ENCODE measurements at regions not wholly inside any gene's neighbourhood (a gene's known extent, or its start where the extent isn't known, plus 50 kb on each side); places are given as distances from the start of the nearest gene placed in this dataset.
"Not testable (repeated sequence)": the region's sequence is repeated elsewhere in the genome, so short reads cannot be mapped to it uniquely, and the experiment has no call there.

DNA sequence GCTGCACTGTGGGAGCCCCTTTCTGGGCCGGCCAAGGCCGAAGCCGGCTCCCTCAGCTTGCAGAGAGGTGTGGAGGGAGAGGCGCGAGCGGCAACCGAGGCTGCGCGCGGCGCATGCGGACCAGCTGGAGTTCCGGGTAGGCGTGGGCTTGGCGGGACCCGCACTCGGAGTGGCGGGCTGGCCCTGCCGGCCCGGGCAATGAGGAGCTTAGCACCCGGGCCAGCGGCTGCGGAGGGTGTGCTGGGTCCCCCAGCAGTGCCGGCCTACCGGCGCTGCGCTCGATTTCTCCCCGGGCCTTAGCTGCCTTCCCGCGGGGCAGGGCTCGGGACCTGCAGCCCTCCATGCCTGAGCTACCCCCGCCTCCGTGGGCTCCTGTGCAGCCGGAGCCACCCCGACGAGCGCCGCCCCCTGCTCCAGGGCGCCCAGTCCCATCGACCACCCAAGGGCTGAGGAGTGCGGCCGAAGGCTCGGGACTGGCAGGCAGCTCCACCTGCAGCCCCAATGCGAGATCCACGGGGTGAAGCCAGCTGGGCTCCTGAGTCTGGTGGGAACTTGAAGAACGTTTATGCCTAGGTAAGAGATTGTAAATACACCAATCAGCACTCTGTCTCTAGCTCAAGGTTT, 777.9 kb downstream of the CDH11 start:
- DNase-seq = not testable (repeated sequence)

DNA sequence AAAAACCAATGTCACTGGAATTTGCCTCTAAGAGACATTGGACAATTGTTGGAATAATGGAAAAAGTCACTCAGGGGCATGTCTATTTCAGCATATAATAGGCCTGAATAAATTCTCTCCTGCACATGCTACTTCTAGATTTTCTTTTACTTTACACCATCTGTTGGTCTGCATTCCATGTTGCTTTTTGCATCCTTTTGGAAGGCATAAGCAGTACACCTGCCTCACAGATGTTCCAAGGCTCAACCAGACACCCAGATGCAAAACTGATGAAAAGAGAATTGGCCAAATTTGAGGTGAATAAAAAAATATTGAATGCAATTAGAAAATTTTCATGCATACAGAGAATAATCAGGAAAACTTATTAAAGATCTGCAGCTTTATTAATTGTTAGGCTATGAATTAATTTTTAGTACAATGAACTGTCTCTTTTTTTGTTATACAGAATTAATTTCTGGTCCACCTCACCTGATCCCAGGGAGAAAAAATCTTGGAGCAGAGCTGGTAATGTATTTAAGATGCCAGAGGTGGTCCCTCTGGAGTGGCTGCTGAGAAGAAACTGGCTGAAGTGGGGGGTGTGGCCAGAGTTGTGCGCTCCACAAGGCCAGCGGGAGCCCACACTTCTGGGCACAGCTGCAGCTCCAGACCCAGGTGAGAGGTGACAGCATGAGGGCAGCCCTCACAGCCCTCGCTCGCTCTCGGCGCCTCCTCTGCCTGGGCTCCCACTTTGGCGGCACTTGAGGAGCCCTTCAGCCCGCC, 778.6 kb downstream of the CDH11 start:
- no peak for DNase-seq

DNA sequence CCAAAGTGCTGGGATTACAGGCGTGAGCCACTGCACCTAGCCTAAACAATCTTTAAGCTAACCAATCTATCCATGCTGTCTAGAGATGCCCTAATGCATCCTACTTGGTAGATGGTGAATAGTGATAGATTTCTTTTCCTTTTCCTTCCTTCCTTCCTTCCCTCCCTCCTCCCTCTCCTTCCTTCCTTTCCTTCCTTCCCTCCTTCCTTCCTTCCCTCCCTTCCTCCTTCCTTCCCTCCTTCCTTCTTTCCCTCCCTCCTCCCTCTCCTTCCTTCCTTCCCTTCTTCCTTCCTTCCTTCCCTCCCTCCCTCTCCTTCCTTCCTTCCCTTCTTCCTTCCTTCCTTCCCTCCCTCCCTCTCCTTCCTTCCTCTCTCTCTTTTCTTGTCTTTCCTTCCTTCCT, 780.5 kb downstream of the CDH11 start:
- not testable (repeated sequence) for DNase-seq

DNA sequence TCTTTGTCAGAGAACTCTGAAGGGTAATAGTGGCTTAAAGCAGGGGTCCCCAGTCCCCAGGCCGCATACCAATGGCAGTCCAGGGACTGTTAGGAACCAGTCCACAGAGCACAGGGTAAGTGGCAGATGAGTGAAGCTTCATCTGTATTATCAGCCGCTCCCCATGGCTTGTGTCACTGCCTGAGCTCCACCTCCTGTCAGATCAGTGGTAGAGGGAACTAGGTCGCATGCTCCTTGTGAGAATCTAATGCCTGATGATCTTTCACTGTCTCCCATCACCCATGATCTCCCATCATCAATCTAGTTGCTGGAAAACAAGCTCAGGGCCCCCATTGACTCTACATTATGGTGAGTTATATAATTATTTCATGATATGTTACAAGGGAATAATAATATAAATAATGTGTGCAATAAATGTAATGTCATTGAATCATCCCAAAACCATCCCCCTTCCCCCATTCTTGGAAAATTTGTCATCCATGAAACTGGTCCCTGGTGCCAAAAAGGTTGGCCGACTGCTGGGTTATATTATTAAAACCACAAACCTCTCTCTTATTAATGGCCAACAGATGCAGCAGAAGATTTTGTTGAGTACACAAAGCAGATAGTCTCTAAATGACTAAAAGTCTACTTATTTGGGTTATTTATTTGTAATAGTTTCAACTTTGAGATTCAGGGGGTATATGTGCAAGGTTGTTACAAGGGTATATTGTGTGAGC, 782.7 kb downstream of the CDH11 start:
- DNase-seq = no peak

DNA sequence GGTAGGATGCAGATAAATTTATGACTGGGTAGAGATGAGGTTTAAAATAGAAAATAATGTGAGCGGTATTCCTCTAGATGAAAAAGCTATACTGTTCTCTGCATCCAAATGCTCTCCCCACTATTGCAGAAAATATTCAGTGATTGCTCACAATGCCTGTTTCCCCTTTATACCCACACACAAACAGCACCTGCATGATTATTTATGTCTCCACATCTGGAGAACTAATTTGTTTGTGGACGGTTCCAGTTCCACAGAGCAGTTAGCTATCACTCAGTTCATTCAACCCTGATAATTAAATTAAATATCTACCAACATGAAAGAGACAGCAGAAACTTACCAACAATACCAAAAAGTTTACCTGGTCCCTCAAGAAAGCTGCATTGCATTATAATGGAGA, 800.0 kb downstream of the CDH11 start:
- DNase-seq = no peak

DNA sequence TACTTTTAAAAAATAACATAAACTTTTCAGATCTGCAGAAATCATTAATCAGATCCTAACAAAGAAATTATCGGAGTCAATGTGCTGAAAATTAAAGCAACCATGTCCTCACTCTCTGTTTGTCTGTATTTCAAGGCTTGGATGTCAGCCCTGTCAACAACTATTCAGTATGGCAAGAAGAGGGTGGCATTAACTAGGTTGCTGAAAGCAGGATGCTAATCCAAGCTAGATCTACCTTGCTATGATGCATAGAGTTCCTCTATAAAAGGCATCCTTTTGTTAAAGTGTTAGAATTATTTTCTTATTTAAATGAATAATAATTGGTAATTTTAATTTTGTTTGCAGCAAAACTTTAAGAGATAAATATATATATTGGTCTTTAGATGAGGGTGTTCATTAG, 800.8 kb downstream of the CDH11 start:
- no peak for DNase-seq

DNA sequence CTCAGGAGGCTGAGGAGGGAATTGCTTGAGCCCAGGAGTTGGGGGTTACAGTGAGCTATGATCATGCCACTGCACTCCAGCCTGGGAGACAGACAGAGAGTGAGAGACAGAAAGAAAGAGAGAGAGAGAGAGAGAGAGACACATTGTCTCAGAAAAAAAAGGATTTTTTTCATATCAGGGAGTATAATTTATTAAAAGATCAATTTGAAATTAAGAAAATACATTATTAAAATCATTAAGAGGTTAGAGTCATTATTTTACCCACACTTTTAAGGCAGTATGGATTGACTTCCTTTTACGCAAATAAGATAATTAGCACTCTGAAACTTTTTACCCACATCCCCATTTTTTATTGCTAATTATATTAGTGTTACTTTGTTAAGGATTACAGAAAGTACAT, 804.3 kb downstream of the CDH11 start:
- no peak for DNase-seq

DNA sequence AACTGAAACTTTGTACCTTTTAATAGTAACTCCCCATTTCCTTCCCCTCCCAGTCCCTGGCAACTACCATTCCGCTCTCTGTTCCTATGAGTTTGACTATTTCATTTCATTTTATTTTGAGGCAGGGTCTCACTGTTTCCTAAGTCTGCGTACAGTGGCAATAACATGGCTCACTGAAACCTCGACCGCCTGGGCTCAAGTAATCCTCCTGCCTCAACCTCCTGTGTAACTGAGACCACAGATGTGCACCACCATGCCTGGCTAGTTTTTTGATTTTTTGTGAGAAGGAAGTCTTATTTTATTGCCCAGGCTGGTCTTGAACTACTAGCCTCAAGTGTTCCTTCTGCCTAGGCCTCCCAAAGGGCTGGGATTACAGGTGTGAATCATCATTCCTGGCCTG, 808.1 kb downstream of the CDH11 start:
- no peak for DNase-seq

DNA sequence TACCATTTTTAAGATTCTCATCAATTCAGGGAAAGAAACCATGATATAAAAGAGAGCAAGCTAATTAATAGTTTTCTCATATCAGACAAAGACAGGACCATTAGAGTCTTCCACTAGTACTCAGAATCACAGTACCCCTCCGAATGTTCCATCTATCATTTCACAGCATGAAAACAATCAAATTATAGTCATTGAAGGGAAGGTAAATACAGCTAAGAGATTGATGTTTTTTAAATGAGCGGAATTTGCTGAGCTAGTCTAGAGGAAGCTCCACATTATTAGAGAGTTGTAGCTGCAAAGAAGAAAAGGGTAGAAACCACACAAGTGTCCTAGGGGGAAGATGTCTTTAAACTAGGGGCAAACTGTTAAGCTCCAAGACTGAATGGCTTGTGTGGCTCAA, 808.9 kb downstream of the CDH11 start:
- DNase-seq = peak; percentile 80

DNA sequence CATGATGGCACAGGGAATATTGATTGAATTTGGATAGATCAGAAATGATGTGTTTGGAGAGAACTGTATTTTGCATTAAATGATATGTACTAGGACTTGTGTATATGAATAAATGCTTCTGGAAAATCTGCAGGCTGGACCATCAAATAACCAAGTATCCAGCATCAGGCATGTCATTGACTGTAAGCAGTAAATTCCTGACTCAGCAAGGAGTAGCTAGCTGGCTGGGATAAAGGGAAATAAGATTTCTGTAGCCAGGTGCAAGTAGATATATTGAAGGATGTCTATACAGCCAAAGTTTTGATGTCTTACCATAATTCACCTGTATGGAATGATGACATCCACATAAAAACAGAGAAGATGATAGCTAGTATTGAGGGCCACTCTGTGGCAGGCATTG, 809.6 kb downstream of the CDH11 start:
- DNase-seq = no peak

DNA sequence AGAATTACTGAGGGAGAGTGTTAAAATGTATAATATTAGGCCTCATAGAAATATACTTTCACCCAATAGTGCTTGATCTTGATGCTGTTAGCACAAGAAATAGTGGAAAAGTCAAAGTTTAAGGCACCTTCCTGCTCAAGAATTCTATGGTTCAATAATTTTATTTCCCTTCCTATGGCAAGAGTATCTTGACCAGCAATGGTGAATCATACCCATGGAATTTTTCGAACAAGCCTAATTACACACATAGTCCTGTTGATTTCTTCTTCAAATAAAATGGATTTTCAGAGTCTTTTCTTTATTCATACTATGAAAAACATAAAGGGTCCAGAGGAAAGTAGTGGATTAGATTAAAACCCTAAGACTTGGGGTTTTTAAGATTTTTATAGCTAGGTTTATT, 810.6 kb downstream of the CDH11 start:
- no peak for DNase-seq

DNA sequence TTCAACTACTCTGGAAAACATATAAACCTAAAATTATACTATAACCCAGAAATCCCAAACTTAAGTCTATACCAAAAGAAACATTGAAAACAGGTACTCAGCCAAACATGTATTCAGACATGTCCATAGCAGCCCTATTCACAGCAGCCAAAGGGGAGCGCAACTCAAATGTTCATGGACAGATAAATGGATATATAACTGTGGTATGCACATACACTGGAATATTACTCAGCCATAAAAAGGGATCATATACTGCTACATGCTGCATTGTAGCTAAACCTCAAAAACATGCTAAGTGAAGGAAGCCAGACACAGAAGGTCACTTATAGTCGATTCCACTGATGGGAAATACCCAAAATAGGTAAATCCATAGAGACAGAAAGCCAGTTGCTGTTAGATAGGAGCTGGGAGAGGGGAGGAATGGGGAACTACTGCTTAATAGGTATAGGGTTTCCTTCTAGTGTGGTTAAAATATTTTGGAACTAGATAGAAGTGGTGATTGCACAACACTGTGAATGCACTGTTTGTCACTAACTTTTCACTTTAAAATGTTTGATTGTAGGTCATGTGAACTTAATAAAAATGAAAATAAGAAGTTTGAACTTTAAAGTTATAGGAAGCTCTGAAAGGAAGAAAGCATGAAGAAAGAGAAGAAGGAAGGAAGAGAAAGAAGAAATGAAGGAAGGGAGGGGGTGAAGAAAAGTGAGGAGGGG, 812.3 kb downstream of the CDH11 start:
- DNase-seq = no peak

DNA sequence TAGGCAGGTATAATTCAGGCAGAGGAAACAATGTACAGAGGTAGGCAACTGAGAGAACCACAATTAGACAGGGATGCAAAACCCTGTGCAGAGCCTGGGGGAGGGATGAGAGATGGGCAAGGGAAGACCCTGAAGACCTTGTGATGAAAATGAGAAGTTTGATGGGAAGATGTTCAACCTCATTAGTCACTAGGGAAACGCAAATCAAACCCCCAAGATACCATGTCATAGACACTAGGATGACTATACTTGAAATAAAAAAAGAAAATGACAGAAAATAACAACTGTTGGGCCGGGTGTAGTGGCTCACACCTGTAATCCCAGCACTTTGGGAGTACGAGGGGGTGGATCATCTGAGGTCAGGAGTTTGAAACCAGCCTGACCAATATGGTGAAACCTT, 813.1 kb downstream of the CDH11 start:
- no peak for DNase-seq

DNA sequence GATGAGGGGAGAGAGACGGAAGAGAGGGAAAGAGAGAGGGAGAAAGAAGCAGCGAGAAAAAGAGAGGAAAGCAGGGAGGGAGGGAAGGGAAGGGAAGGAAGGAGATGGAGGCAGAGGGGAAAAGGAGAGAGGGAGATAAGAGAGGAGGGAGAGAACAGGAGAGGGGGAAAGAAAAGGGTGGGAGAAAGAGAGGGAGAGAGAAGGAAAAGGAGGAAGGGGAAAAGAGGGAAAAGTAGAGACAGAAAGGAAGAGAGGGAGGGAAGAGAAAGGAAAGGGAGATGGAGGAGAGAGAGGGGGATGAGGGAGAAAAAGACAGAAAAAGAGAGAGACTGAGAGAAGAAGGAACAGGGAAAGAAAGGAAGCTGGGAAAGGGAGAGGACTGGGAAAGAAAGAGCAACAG, 814.4 kb downstream of the CDH11 start:
- no peak for DNase-seq

DNA sequence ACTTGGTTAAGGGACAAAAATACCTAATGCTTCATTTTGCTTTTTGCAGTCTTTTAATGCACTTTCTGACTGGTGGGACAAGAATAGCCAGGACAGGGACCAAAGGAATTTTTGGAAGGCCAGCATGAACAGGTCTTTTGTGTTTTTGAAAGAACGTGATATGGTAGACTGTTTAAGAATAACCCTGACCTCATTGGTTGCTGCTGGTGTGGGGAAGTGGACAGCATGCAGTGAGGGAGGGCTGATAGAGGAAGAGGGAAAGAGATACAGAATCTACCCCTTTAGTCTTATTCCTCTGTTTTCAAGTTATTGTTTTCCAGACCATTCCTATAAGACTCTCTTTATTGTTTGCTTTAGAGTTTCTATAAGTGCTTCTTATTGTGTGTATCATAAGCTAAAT, 816.2 kb downstream of the CDH11 start:
- DNase-seq = no peak

DNA sequence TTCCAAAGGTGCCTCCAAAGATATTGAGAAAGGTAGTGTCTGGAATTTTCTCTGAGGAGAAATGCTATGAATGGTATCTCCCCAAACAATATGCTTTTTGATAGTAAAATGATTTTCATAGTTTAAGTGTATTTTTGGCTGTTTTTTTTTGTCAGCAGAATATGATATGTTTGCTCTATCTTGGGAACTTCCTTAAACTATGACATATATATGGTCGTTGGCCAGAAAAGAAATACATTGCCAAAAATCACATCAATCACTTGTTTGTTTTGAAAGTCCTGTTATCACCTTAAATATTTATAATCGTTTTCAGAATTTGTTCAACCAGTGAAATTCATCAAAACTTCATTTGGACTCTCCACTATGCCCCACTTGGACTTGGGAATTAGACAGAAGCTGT, 816.9 kb downstream of the CDH11 start:
- no peak for DNase-seq

DNA sequence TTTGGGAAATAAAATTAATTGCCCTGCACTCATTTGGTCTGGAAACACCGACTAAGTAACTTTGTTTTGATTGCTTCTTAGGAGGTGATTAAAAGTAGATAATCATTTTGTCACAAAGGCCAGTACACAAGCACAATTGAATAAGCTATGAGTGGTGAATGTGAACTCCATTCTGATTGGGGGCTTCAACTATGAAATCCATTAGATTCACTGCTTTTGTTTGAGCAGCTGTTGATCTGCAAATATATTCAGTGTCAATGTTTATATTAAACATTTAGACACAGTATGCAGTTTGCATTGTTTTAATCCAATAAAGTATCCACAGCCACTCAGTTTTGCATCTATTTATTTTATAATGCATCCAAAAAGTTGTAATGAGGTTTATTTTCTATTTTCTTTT, 817.5 kb downstream of the CDH11 start:
- no peak for DNase-seq

DNA sequence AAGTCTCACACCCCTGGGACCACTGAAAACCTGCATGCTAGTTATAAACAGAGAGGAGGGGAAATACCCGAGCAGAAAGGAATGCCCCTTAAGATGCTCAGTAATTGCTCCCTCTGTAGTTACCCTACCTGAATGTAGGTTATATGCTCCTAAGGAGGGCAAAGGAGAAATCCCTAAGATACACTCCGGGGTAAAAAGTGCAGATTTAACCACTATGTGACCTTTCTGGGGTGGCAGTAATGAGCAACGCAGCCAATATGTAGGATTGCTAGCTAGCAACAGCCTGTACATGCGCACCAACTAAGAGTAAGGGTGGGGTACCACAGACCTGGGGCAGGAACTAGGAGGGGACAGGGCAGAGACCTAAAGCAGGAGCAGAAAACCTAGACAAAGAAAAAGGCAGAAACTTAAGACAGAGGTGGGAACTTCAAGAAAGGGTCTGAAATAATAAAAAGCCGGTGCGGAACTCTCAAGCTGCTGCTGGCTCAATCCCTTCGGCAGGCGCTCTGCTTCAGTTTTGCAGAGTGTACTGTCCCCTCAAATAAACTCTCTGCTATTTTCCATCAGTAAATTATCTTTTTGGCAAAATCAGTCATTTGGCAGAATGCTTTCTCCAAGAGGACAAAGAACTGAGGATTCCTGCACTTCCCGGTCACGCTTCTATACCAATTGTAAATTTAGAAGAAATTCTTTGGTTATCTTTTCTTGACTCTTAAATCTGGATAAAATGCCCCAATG, 823.8 kb downstream of the CDH11 start:
- no peak for DNase-seq

DNA sequence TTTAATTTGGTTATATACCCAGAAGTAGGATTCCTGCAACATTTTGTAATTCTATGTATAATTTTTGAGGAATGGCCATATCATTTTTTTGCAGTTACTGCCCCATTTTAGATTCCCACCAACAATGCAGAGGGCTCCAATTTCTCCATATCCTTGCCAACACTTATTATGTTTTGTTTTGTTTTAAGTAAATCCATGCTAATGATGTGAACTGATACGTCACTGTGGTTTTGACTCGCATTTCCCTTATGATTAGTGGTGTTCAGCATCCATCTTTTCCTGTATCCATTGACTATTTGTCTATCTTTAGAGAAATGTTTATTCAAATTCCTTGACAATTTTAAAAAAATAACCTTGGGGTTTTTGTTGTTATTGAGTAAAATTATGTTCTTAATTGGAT, 826.4 kb downstream of the CDH11 start:
- DNase-seq = no peak

DNA sequence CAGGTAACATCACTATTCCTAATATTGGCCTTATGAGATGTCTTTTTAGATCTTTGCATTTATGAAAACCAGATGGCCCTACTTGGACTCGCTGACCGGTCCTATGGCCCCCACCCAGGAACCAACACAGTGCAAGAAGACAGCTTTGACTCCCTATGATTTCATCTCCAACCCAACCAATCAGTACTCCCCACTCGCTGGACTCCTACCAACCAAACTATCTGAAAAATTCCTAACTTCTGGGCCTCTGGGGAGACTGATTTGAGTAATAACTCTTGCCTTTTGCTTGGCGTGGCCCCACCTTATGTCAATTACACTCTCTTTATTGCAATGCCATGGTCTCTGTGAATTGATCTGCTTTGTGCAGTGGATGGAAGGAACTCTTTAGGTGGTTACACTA, 828.9 kb downstream of the CDH11 start:
- DNase-seq = no peak

DNA sequence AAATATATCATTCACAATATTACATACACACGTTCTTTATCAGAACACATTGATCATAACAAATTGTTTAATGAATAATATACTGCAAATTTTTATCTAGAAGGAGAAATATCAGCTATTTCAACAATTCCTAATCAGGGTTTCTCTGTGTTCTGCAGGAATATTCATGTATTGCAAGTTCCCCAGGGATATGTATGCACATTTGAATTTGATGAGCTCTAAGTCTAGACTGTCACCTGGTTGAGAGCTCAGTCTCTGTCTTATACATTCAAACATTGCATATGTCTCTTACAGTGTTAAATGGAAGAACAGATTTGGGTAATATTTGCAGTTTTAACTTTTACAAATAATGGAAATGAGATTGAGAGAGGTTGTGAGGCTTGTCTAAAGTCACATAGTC, 829.7 kb downstream of the CDH11 start:
- no peak for DNase-seq

DNA sequence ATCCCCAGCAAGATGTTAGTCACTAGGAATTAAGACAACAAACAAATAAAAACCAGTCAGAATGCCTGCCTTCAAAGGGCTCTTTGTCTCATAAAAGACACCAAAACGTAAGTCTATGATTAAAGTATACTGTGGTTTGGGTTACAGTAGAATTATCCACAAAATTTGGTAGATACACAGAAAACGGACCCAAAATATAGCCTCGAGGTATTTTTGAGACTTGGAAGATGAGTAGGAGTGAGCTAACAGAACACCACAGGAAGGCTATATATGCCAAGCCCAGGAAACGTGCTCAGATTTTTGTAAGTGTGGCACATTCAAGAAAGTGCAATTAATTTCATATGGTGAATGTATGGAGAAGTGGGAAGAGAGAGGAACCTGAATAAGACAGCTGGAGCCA, 831.4 kb downstream of the CDH11 start:
- DNase-seq = no peak
